GM12878 (cell line): ENCODE measurements at regions not wholly inside any gene's neighbourhood (a gene's known extent, or its start where the extent isn't known, plus 50 kb on each side); places are given as distances from the start of the nearest gene placed in this dataset.

ENCODE experiments used
- ATAC-seq: fragments of 200-7000 bp; cut with Tn5 transposase; 3 replicates; pipeline ENCODE4 v1.9.1; 2020; ENCODE audit warnings: mild to moderate bottlenecking, moderate library complexity
- BruUV-seq: library from RNA; stranded (reverse); fragments of 400-500 nt; replicated peaks from 2 replicates; lab custom pipeline; 2021; lab: Mats Ljungman, UMichigan
- CTCF ChIA-PET: fragments of 300-600 bp; sonication (Branson Sonifier 250); formaldehyde crosslinking; extraction: SDS; loops from one replicate; lab custom pipeline; 2021; ENCODE audit warnings: inconsistent platforms; lab: Yijun Ruan, JAX
- POLR2A ChIA-PET: fragments of 350-600 bp; formaldehyde crosslinking; extraction: SDS; loops from one replicate; lab custom pipeline; 2021; ENCODE audit warnings: inconsistent platforms; lab: Charles Lee
- RAD21 ChIA-PET: fragments of 300-600 bp; sonication (Branson Sonifier 250); formaldehyde crosslinking; loops from one replicate; lab custom pipeline; 2023; ENCODE audit warnings: antibody characterized with exemption; ENCODE audit not compliant: unreplicated experiment; lab: Charles Lee
- SMC1A ChIA-PET: fragments of 300-600 bp; sonication (Branson Sonifier 250); formaldehyde crosslinking; loops from one replicate; lab custom pipeline; 2023; ENCODE audit not compliant: unreplicated experiment, uncharacterized antibody; lab: Charles Lee
- DNase-seq: peaks from one replicate; pipeline ENCODE4 v3.0.0-alpha.2; 2011; ENCODE audit warnings: low read depth, low spot score
- FAIRE-seq: peaks from 3 replicates; lab custom pipeline; 2011; peaks lifted over from hg19 to GRCh38; lab: Jason Lieb, UNC
- H2AFZ ChIP-seq: 2 replicates; pipeline ENCODE4 v1.6.0; 2011; ENCODE audit warnings: low read depth, low read length, control low read depth; ENCODE audit not compliant: control insufficient read depth
- H3K27ac ChIP-seq: 2 replicates; pipeline ENCODE4 v1.5.1; 2011; ENCODE audit warnings: control low read depth; ENCODE audit not compliant: control insufficient read depth, insufficient read depth
- H3K27me3 ChIP-seq, 2 experiments: replicated peaks in 1 of 2; 2 replicates each; pipeline versions ENCODE4 v1.6.0 to v1.6.1; 2011; ENCODE audit warnings: low read length in 1 of 2; ENCODE audit not compliant: control insufficient read depth in 2 of 2, insufficient read depth in 2 of 2
- H3K36me3 ChIP-seq, 2 experiments: 2 replicates each; pipeline ENCODE4 v1.5.1; 2011; ENCODE audit warnings: low read length in 1 of 2; ENCODE audit not compliant: control insufficient read depth in 2 of 2, insufficient read depth in 2 of 2
- H3K4me1 ChIP-seq: 2 replicates; pipeline ENCODE4 v1.6.1; 2011; ENCODE audit warnings: mild to moderate bottlenecking, low read length, moderate library complexity, mixed read lengths; ENCODE audit not compliant: control insufficient read depth, insufficient read depth
- H3K4me2 ChIP-seq: 2 replicates; pipeline ENCODE4 v1.6.0; 2011; ENCODE audit warnings: control low read depth; ENCODE audit not compliant: control insufficient read depth, insufficient read depth
- H3K4me3 ChIP-seq: fragments of 200-600 bp; sonication (generic); 2 replicates; pipeline ENCODE4 v1.5.1; 2016
- H3K79me2 ChIP-seq: 2 replicates; pipeline ENCODE4 v1.6.0; 2011; ENCODE audit warnings: low read length; ENCODE audit not compliant: control insufficient read depth, insufficient read depth
- H3K9ac ChIP-seq: 2 replicates; pipeline ENCODE4 v1.8.0; 2011; ENCODE audit warnings: low read length, control low read depth, mixed read lengths; ENCODE audit not compliant: control insufficient read depth, insufficient read depth
- H3K9me3 ChIP-seq: replicated peaks from 3 replicates; pipeline ENCODE4 v1.5.1; 2011; ENCODE audit warnings: mild to moderate bottlenecking, low read length; ENCODE audit not compliant: control insufficient read depth, insufficient read depth
- H4K20me1 ChIP-seq: 2 replicates; pipeline ENCODE4 v1.6.0; 2011; ENCODE audit not compliant: control insufficient read depth, insufficient read depth
- CEBPB ChIP-seq, 2 experiments: fragments of 150-350 bp in 1 of 2; IDR thresholded peaks; 2 replicates each; pipeline ENCODE4 v1.6.1; 2012 to 2014; ENCODE audit warnings: low read depth in 2 of 2, low read length in 2 of 2, borderline replicate concordance in 1 of 2, inconsistent platforms in 1 of 2
- CHD1 ChIP-seq: IDR thresholded peaks from 2 replicates; pipeline ENCODE4 v1.6.1; 2012; ENCODE audit warnings: low read depth, low read length, improper control_type of control experiment
- FOS ChIP-seq: IDR thresholded peaks from 3 replicates; pipeline ENCODE4 v1.6.1; 2011; ENCODE audit warnings: borderline replicate concordance; ENCODE audit not compliant: insufficient read length; ENCODE audit errors: extremely low read depth
- KDM1A ChIP-seq: fragments of 200-600 bp; sonication (generic); IDR thresholded peaks from 2 replicates; pipeline ENCODE4 v1.6.1; 2016; ENCODE audit warnings: borderline replicate concordance
- MTA3 ChIP-seq: IDR thresholded peaks from 2 replicates; pipeline ENCODE4 v1.6.1; 2012; ENCODE audit warnings: low read length, inconsistent platforms, borderline replicate concordance
- NFIC ChIP-seq: IDR thresholded peaks from 2 replicates; pipeline ENCODE4 v1.6.1; 2012; ENCODE audit warnings: low read depth, mild to moderate bottlenecking, inconsistent platforms, low read length, moderate library complexity
- NFYA ChIP-seq: IDR thresholded peaks from 2 replicates; pipeline ENCODE4 v1.6.1; 2011; ENCODE audit warnings: low read depth, mild to moderate bottlenecking, low read length, improper control_type of control experiment, borderline replicate concordance
- NR2F1 ChIP-seq: fragments of 450-650 bp; conservative IDR thresholded peaks from 2 replicates; pipeline ENCODE4 v1.6.1; 2017; ENCODE audit warnings: mild to moderate bottlenecking
- PKNOX1 ChIP-seq: fragments of 450-650 bp; IDR thresholded peaks from 2 replicates; pipeline ENCODE4 v1.6.1; 2016; ENCODE audit warnings: mild to moderate bottlenecking
- POU2F2 ChIP-seq: IDR thresholded peaks from 3 replicates; pipeline ENCODE4 v1.6.1; 2011; ENCODE audit warnings: low read depth, mild to moderate bottlenecking, low read length, borderline replicate concordance
- SMAD1 ChIP-seq: fragments of 450-650 bp; IDR thresholded peaks from 2 replicates; pipeline ENCODE4 v1.6.1; 2018; ENCODE audit warnings: mild to moderate bottlenecking, low read depth; ENCODE audit not compliant: partially characterized antibody
- SREBF2 ChIP-seq: IDR thresholded peaks from 2 replicates; pipeline ENCODE4 v1.6.1; 2012; ENCODE audit warnings: mild to moderate bottlenecking, low read length
- in situ Hi-C: fragments of 300-500 bp; cut with MboI; formaldehyde crosslinking; loops from 9 replicates; pipeline ENCODE4 v1.14.3; 2018; ENCODE audit warnings: mixed read lengths
- intact Hi-C: fragments of 100-400 bp; cut with micrococcal nuclease; formaldehyde crosslinking; loops from one replicate; pipeline ENCODE4 v1.14.2; 2022; ENCODE audit not compliant: unreplicated experiment
- TF ChIP-seq, protein P1 (sequence below): IDR thresholded peaks from 2 replicates; pipeline ENCODE4 v1.6.1; 2012; ENCODE audit warnings: improper control_type of control experiment, low read depth, low read length; ENCODE audit not compliant: insufficient replicate concordance

DNA sequence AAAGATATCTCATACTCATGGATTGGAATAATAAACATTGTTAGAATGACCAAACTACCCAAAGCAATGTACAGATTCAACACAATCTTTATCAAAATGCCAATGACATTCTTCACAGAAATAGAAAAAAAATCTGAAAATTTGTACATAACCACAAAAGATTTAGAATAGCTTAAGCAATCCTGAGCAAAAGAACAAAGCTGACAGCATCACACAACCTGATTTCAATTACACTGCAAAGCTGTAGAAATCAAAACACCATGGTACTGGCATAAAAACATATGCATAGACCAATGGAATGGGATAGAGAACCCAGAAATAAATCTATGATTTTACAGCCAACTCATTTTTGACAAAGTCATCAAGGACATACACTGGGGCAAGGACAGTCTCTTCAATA lies 130.0 kb upstream of the TMEM72 start:
- Histone ChIP-seq H3K4me3 (no peak overlapping the region), H2AFZ (no peak overlapping the region), H3K9ac (no peak overlapping the region), H4K20me1 (no peaks in the 10 kb centered on the region), H3K9me3 (no peaks in the 10 kb centered on the region), H3K27ac (no peak overlapping the region), H3K27me3 (no peaks in the 10 kb centered on the region; a peak in 1 of 4 replicates), H3K36me3 (no peaks in the 10 kb centered on the region), H3K4me2 (no peak overlapping the region), H3K79me2 (no peaks in the 10 kb centered on the region), H3K4me1 (no peaks in the 10 kb centered on the region)
- TF ChIP-seq KDM1A (no peak), PKNOX1 (no peak), NFIC (no peak), NR2F1 (no peak), NFYA (no peak), CHD1 (no peak), POU2F2 (no peak), SREBF2 (no peak), CEBPB (IDR thresholded peaks at IDR 0.05; ENCODE audit: borderline replicate concordance in 1 of 2, low read depth in 2 of 2, low read length in 2 of 2) (no peak), MTA3 (no peak), FOS (no peak), SMAD1 (no peak)
- TF ChIP-seq, protein P1, sequence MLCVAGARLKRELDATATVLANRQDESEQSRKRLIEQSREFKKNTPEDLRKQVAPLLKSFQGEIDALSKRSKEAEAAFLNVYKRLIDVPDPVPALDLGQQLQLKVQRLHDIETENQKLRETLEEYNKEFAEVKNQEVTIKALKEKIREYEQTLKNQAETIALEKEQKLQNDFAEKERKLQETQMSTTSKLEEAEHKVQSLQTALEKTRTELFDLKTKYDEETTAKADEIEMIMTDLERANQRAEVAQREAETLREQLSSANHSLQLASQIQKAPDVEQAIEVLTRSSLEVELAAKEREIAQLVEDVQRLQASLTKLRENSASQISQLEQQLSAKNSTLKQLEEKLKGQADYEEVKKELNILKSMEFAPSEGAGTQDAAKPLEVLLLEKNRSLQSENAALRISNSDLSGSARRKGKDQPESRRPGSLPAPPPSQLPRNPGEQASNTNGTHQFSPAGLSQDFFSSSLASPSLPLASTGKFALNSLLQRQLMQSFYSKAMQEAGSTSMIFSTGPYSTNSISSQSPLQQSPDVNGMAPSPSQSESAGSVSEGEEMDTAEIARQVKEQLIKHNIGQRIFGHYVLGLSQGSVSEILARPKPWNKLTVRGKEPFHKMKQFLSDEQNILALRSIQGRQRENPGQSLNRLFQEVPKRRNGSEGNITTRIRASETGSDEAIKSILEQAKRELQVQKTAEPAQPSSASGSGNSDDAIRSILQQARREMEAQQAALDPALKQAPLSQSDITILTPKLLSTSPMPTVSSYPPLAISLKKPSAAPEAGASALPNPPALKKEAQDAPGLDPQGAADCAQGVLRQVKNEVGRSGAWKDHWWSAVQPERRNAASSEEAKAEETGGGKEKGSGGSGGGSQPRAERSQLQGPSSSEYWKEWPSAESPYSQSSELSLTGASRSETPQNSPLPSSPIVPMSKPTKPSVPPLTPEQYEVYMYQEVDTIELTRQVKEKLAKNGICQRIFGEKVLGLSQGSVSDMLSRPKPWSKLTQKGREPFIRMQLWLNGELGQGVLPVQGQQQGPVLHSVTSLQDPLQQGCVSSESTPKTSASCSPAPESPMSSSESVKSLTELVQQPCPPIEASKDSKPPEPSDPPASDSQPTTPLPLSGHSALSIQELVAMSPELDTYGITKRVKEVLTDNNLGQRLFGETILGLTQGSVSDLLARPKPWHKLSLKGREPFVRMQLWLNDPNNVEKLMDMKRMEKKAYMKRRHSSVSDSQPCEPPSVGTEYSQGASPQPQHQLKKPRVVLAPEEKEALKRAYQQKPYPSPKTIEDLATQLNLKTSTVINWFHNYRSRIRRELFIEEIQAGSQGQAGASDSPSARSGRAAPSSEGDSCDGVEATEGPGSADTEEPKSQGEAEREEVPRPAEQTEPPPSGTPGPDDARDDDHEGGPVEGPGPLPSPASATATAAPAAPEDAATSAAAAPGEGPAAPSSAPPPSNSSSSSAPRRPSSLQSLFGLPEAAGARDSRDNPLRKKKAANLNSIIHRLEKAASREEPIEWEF: no peak
- ChIA-PET CTCF (no interaction called here), RAD21 (no interaction called here), POLR2A (no interaction called here), SMC1A (no interaction called here)
- FAIRE-seq (no peak), DNase-seq (no peak), ATAC-seq (no peak)
- in situ Hi-C loops: no loop called here
- intact Hi-C loops: no loop called here
- no TSS peak for BruUV-seq
